Skeletal muscle satellite cell (primary cell): ENCODE measurements at regions not wholly inside any gene's neighbourhood (a gene's known extent, or its start where the extent isn't known, plus 50 kb on each side); places are given as distances from the start of the nearest gene placed in this dataset.
"Not testable (repeated sequence)": the region's sequence is repeated elsewhere in the genome, so short reads cannot be mapped to it uniquely, and the experiment has no call there.

Experiments
- H3K27me3 ChIP-seq: 2 replicates; pipeline ENCODE4 v1.7.0; 2013; ENCODE audit warnings: low read length; ENCODE audit not compliant: control insufficient read depth, insufficient read depth
- H3K36me3 ChIP-seq: 2 replicates; pipeline ENCODE4 v1.7.0; 2013; ENCODE audit warnings: mild to moderate bottlenecking, control low read depth, low read length; ENCODE audit not compliant: insufficient read depth
- H3K4me1 ChIP-seq: 2 replicates; pipeline ENCODE4 v1.7.0; 2013; ENCODE audit warnings: low read length; ENCODE audit not compliant: control insufficient read depth, insufficient read depth
- H3K4me2 ChIP-seq: 2 replicates; pipeline ENCODE4 v1.7.0; 2013; ENCODE audit warnings: mild to moderate bottlenecking, low read length
- H3K4me3 ChIP-seq: 2 replicates; pipeline ENCODE4 v1.7.0; 2013; ENCODE audit warnings: low read length
- H3K9ac ChIP-seq: 2 replicates; pipeline ENCODE4 v1.7.0; 2013; ENCODE audit warnings: mild to moderate bottlenecking, low read depth, low read length, moderate library complexity
- H3K9me3 ChIP-seq: replicated peaks from 2 replicates; pipeline ENCODE4 v1.7.0; 2013; ENCODE audit warnings: mild to moderate bottlenecking, control low read depth, low read length

DNA sequence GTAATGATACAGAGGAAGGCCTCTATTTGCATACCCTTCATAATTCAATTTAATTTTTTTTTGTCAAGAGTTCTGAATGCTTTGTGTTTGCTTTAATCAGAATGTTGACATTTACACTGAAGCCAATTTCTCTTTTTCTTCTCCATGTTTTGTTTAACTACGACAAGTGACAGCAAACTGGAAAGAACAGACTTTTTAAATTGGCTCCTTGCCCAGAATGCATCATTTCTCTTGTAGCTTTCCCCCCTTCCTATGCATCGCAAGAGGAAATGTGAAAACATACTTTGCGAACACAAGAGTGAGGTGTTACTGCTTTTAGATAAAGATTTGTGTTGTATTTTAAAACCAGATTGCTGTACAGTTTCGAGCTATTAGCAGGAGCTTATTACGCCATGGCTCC, 955.2 kb upstream of the CELF4 start:
- H3K27me3 ChIP-seq, result no peaks in the 10 kb centered on the region
- H3K4me2 ChIP-seq, result no peak overlapping the region
- peaks cover 8% of the 10 kb centered on the region for H3K9me3 ChIP-seq
- H3K36me3 ChIP-seq, result no peaks in the 10 kb centered on the region
- H3K4me1 ChIP-seq, result no peaks in the 10 kb centered on the region
- H3K9ac ChIP-seq, result no peak overlapping the region
- H3K4me3 ChIP-seq, result no peak overlapping the region

DNA sequence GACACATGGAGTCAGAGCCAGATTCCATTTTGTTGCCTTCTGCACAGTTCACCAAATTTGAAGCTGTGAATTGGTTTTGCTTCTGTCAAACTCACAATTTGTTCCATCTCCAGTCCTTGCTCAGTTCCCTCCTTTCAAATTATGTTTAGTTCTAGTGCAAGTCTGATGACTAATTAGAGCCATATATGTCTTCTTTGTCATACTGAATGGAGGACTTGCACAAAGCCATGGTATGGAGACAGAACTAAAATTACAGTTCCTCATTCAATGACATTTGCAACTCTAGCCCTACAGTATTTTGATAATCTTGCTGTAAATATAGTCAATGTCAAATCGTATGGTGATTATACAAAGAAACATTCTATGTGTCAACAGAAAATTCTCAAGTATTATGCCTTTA, 936.9 kb upstream of the CELF4 start:
- Histone ChIP-seq H3K27me3 (no peaks in the 10 kb centered on the region), H3K9ac (no peak overlapping the region), H3K4me3 (no peak overlapping the region), H3K4me1 (no peaks in the 10 kb centered on the region), H3K36me3 (no peaks in the 10 kb centered on the region), H3K4me2 (no peak overlapping the region), H3K9me3 (no peaks in the 10 kb centered on the region)

DNA sequence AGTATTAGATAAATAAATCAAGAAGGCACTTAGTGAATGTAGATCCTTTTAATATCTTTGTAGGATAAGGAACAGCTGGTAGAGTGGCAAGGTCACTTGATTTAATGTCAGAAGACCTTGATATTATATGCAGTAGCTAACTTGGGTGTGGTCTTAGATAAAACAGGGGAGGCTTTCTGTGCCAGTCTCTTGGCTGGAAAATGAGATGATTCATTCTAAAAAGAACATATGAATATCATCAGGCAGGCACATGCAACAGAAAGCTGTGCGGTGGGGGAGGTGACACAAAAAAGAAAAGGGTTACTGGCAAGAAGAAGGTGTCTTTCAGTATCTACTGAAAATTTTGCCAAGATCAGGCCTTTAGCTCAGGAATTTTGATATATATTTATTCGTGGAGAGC, 931.7 kb upstream of the CELF4 start:
- Histone ChIP-seq H3K4me1 (no peaks in the 10 kb centered on the region), H3K27me3 (no peaks in the 10 kb centered on the region), H3K36me3 (no peaks in the 10 kb centered on the region), H3K9ac (no peak overlapping the region), H3K4me3 (no peak overlapping the region), H3K4me2 (no peak overlapping the region), H3K9me3 (no peaks in the 10 kb centered on the region)

DNA sequence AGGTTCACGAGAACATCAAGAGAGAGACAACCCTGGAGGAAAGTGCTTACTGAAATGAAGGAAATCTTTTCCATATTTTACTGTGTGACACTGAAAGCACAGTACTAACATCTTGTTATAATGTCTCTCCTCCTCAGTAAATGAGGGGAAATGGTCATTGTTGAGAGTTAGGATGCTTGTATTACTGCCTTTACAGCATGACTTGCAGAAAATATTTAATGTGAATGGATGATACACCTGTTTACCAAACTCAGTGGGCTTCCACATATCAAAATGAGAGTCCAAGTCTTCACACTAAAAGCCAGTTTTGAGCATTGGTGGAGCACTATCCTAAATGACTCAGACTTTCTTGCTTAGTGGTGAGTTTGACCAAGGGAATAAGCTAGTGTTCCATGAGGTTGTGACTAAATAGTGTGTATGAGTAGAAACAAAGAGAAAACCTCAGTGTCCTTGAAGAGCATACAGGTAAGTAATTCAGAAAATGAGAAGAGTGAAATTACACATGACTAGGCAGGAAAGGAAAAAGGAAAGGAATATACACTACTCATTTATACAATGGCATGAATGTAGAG, 930.7 kb upstream of the CELF4 start:
- H3K9me3 ChIP-seq, result no peaks in the 10 kb centered on the region
- no peak overlapping the region for H3K4me2 ChIP-seq
- no peaks in the 10 kb centered on the region for H3K4me1 ChIP-seq
- no peaks in the 10 kb centered on the region for H3K27me3 ChIP-seq
- H3K4me3 ChIP-seq, result no peak overlapping the region
- H3K9ac ChIP-seq, result no peak overlapping the region
- H3K36me3 ChIP-seq, result no peaks in the 10 kb centered on the region

DNA sequence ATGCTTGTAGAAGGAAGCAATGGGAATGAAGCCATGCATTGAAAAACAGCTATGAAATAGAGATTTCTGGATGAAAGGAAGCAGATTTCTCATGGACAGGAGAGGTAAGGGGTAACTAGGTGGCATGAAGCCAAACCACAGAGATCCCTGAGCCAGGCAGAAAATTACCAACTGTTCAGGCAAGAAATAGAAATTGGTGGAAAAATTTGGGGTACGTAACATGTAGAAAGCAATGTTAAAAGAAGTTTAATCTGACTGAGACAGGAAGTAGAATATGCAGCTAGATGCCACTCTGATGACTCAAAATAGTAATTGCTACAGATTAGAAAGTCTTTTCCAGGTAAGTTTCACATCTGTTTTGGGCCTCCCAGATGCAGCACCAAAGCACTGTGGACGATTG, 928.5 kb upstream of the CELF4 start:
- no peaks in the 10 kb centered on the region for H3K27me3 ChIP-seq
- H3K9ac ChIP-seq, result no peak overlapping the region
- H3K4me1 ChIP-seq, result no peaks in the 10 kb centered on the region
- H3K4me2 ChIP-seq, result no peak overlapping the region
- no peaks in the 10 kb centered on the region for H3K36me3 ChIP-seq
- no peaks in the 10 kb centered on the region for H3K9me3 ChIP-seq
- H3K4me3 ChIP-seq, result no peak overlapping the region

DNA sequence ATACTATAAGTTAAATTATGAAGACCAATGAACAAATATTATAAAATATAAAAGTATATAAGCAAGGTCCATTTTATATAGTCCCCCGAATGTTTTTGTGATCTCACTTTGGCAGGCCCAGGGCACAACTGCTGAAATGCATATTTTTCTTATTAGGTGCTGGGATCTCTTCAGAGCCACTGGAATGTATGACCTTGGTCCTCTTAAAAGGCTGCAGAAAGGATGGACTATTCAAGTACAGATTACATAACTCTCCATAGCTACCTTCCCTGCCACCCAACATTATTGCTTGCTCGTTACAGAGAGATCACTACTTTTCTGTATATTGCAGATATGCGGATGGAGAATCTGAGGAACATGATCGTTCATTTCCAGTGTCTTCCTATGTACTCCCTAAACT, 925.6 kb upstream of the CELF4 start:
- no peak overlapping the region for H3K4me3 ChIP-seq
- no peaks in the 10 kb centered on the region for H3K4me1 ChIP-seq
- no peak overlapping the region for H3K9ac ChIP-seq
- peaks cover 4% of the 10 kb centered on the region for H3K9me3 ChIP-seq
- H3K4me2 ChIP-seq, result no peak overlapping the region
- no peaks in the 10 kb centered on the region for H3K36me3 ChIP-seq
- H3K27me3 ChIP-seq, result no peaks in the 10 kb centered on the region

DNA sequence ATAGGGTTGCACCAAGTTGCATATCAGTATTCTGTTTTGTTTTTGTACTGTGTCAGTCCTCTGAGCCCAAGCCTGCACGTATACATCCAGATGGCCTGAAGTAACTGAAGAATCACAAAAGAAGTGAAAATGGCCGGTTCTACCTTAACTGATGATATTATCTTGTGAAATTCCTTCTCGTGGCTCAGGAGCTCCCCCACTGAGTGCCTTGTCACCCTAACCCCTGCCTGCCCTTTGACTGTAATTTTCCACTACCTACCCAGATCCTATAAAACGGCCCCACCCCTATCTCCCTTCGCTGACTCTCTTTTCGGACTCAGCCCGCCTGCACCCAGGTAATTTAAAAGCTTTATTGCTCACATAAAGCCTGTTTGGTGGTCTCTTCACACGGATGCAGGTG, 924.1 kb upstream of the CELF4 start:
- not testable (repeated sequence) for H3K36me3 ChIP-seq, H3K27me3 ChIP-seq, H3K9me3 ChIP-seq, H3K9ac ChIP-seq, H3K4me3 ChIP-seq, H3K4me2 ChIP-seq, H3K4me1 ChIP-seq

DNA sequence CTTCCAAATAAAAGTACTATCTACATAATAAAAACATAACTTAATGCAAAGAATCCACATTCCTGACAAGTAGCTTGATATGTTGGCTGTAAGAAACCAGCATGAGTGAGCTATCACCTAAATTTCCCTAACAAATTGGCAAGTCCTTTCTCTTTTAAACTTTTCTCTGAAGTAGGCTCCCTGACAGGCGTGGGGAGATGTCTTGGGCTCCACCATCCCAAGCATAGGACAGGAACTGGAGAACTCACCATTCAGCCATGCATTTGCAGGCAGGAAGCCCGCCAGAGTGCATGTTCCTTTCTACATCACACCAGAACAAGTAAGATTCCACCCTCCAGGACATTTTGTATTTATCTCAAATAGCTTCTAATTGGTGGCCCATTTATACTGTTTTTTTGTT, 921.9 kb upstream of the CELF4 start:
- Histone ChIP-seq H3K4me1 (no peaks in the 10 kb centered on the region), H3K9ac (no peak overlapping the region), H3K4me3 (no peak overlapping the region)

DNA sequence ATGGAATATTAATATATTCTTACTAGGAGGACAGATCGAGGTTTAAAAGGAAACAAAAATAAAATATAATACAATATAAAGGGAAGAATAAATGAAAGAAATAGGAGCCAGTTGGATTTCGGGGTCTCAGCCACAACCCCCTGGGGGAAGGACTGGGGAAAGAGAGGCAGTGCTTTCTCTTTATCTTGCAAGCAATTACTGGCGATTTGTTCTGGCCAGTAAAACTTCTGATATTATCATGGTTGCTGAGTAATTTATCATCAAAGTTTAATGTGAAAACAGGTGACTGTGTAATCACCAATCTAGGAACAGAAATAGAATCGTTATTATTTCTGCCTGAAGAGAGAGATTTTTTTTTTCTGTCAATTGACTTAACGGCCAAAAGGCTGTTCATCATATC, 917.7 kb upstream of the CELF4 start:
- no peak overlapping the region for H3K4me2 ChIP-seq
- H3K9ac ChIP-seq, result no peak overlapping the region
- H3K9me3 ChIP-seq, result peaks cover 4% of the 10 kb centered on the region
- H3K36me3 ChIP-seq, result no peaks in the 10 kb centered on the region
- H3K27me3 ChIP-seq, result no peaks in the 10 kb centered on the region
- H3K4me1 ChIP-seq, result no peaks in the 10 kb centered on the region
- no peak overlapping the region for H3K4me3 ChIP-seq

More for the DNA sequence above, 921.9 kb upstream of the CELF4 start:
- H3K4me2 ChIP-seq, result no peak overlapping the region
- H3K27me3 ChIP-seq, result no peaks in the 10 kb centered on the region
- H3K36me3 ChIP-seq, result no peaks in the 10 kb centered on the region
- peaks cover 4% of the 10 kb centered on the region for H3K9me3 ChIP-seq

DNA sequence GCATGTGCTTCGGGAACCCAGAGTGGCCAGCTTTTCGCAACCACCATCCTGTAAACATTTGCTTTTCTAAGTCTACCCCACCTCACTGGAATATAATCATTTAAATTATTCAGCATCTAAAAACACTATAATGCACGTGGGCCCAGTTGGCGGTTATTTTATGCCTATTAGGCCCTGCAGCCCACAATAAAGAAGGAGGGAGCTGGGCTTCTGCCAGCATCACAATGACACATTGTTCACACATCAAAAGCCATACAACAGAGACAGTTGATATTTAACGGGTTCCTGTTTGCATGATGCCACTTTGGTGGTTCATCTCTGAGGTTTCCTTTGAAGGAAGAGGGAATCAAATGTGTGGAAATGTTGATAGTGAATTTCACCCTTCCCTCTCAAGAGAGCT, 916.0 kb upstream of the CELF4 start:
- H3K9me3 ChIP-seq, result peaks cover 3% of the 10 kb centered on the region
- H3K36me3 ChIP-seq, result no peaks in the 10 kb centered on the region
- H3K4me3 ChIP-seq, result no peak overlapping the region
- H3K4me2 ChIP-seq, result no peak overlapping the region
- no peaks in the 10 kb centered on the region for H3K4me1 ChIP-seq
- H3K9ac ChIP-seq, result no peak overlapping the region
- no peaks in the 10 kb centered on the region for H3K27me3 ChIP-seq

DNA sequence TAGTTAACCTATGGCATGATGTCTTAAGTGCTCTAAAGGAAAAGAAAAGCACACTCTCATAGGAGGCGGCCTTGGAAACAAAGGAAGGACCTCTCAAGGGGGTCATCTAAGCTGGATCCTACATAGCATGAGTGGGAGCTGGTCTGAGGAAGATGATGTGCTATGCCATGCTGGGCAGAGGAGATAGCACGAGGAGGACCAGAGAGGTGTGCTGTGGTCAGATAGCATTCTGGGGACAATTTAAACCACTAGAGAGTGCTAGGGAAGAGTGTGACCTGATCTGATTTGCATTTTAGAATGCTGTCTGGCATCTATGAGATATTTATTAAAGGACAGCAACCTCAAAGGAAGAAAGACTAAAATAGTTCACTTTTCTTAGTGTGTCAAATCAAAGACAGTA, 910.1 kb upstream of the CELF4 start:
- Histone ChIP-seq H3K9ac (no peak overlapping the region), H3K4me1 (no peaks in the 10 kb centered on the region), H3K9me3 (no peaks in the 10 kb centered on the region), H3K4me2 (no peak overlapping the region), H3K4me3 (no peak overlapping the region), H3K36me3 (no peaks in the 10 kb centered on the region), H3K27me3 (no peaks in the 10 kb centered on the region)

DNA sequence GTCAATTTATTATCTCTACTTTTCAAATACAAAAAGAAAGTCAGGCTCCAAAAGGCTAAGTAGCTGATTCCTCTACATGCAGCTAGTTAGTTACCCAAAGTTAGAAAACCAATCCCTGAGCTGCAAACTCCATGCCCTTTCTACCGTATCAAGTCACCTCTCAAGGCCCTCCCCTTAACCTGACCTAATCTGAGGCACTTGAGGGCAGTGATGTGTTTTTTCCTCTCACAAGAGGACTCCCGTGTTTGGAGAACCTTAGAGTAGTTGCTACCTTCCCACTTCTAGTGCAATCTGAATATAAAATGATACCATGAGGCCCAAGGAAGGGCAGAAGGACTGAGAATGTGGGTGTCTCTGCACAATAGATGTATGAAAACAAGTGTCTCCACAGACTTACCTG, 907.9 kb upstream of the CELF4 start:
- no peak overlapping the region for H3K4me3 ChIP-seq
- no peaks in the 10 kb centered on the region for H3K27me3 ChIP-seq
- H3K4me2 ChIP-seq, result no peak overlapping the region
- H3K4me1 ChIP-seq, result no peaks in the 10 kb centered on the region
- H3K36me3 ChIP-seq, result no peaks in the 10 kb centered on the region
- H3K9ac ChIP-seq, result no peak overlapping the region
- H3K9me3 ChIP-seq, result no peaks in the 10 kb centered on the region
